WTC11 (cell line): ENCODE measurements at regions not wholly inside any gene's neighbourhood (a gene's known extent, or its start where the extent isn't known, plus 50 kb on each side); places are given as distances from the start of the nearest gene placed in this dataset.

Experiments used
- NFYB ChIP-seq: sonication (generic); formaldehyde crosslinking; conservative IDR thresholded peaks from 2 replicates; pipeline ENCODE4 v1.8.0; 2022; ENCODE audit warnings: low read depth, missing genetic modification reagents
- TEAD4 ChIP-seq: sonication (generic); formaldehyde crosslinking; IDR thresholded peaks from 2 replicates; pipeline ENCODE4 v1.8.0; 2022; ENCODE audit warnings: mild to moderate bottlenecking, missing genetic modification reagents
- ZNF121 ChIP-seq: sonication (generic); formaldehyde crosslinking; IDR thresholded peaks from 2 replicates; pipeline ENCODE4 v1.8.0; 2023; ENCODE audit warnings: missing genetic modification reagents
- ZNF219 ChIP-seq: sonication (generic); formaldehyde crosslinking; IDR thresholded peaks from 2 replicates; pipeline ENCODE4 v1.8.0; 2023; ENCODE audit warnings: missing genetic modification reagents, mild to moderate bottlenecking, borderline replicate concordance
- ZNF263 ChIP-seq: sonication (generic); formaldehyde crosslinking; IDR thresholded peaks from 2 replicates; pipeline ENCODE4 v1.8.1; 2022; ENCODE audit warnings: low read depth, mild to moderate bottlenecking, moderate library complexity, missing genetic modification reagents
- ZNF671 ChIP-seq: fragments of 250-450 bp; sonication (Bioruptor Pico); IDR thresholded peaks from 2 replicates; pipeline ENCODE4 v1.8.0; 2021; ENCODE audit warnings: mild to moderate bottlenecking
- TF ChIP-seq, protein P1 (sequence below): sonication (generic); formaldehyde crosslinking; IDR thresholded peaks from 2 replicates; pipeline ENCODE4 v1.8.0; 2022; ENCODE audit warnings: missing genetic modification reagents
- TF ChIP-seq, protein P2 (sequence below): sonication (generic); formaldehyde crosslinking; IDR thresholded peaks from 2 replicates; pipeline ENCODE4 v1.8.1; 2023; ENCODE audit warnings: mild to moderate bottlenecking, missing genetic modification reagents, moderate library complexity
- TF ChIP-seq, protein P3 (sequence below): fragments of 200-600 bp; IDR thresholded peaks from 2 replicates; pipeline ENCODE4 v1.8.0; 2022; ENCODE audit warnings: antibody characterized with exemption
- TF ChIP-seq, protein P4 (sequence below): sonication (generic); formaldehyde crosslinking; IDR thresholded peaks from 2 replicates; pipeline ENCODE4 v1.8.0; 2022; ENCODE audit warnings: mild to moderate bottlenecking, missing genetic modification reagents
- TF ChIP-seq, protein P5 (sequence below): sonication (generic); formaldehyde crosslinking; IDR thresholded peaks from 2 replicates; pipeline ENCODE4 v1.8.1; 2023; ENCODE audit warnings: mild to moderate bottlenecking, missing genetic modification reagents
- TF ChIP-seq, protein P6 (sequence below): sonication (generic); formaldehyde crosslinking; IDR thresholded peaks from 2 replicates; pipeline ENCODE4 v1.8.1; 2022; ENCODE audit warnings: low read depth, missing genetic modification reagents, borderline replicate concordance

DNA sequence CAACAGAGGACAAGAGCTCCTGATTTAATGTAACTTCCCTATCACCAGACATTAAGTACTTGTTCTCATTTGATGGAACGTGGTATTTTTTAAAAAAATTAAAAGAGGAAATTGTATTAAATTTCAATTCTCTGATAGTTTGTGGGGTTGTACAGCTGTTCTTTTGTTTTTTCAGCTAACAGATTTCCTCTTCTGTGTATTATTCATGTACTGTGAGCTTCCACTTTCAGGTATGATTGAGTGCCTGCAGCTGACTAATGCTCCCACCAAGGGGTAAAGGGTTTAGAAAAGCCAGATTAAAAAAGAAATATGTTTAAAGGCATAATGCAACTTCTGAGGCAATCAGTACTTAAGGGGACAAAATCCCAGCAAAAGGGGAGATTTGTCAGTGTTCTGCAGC, 117.7 kb upstream of the ACTBL2 start:
- TF ChIP-seq, protein P1, sequence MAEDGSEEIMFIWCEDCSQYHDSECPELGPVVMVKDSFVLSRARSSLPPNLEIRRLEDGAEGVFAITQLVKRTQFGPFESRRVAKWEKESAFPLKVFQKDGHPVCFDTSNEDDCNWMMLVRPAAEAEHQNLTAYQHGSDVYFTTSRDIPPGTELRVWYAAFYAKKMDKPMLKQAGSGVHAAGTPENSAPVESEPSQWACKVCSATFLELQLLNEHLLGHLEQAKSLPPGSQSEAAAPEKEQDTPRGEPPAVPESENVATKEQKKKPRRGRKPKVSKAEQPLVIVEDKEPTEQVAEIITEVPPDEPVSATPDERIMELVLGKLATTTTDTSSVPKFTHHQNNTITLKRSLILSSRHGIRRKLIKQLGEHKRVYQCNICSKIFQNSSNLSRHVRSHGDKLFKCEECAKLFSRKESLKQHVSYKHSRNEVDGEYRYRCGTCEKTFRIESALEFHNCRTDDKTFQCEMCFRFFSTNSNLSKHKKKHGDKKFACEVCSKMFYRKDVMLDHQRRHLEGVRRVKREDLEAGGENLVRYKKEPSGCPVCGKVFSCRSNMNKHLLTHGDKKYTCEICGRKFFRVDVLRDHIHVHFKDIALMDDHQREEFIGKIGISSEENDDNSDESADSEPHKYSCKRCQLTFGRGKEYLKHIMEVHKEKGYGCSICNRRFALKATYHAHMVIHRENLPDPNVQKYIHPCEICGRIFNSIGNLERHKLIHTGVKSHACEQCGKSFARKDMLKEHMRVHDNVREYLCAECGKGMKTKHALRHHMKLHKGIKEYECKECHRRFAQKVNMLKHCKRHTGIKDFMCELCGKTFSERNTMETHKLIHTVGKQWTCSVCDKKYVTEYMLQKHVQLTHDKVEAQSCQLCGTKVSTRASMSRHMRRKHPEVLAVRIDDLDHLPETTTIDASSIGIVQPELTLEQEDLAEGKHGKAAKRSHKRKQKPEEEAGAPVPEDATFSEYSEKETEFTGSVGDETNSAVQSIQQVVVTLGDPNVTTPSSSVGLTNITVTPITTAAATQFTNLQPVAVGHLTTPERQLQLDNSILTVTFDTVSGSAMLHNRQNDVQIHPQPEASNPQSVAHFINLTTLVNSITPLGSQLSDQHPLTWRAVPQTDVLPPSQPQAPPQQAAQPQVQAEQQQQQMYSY (CRISPR knock-in tag): no peak
- TF ChIP-seq, protein P2, sequence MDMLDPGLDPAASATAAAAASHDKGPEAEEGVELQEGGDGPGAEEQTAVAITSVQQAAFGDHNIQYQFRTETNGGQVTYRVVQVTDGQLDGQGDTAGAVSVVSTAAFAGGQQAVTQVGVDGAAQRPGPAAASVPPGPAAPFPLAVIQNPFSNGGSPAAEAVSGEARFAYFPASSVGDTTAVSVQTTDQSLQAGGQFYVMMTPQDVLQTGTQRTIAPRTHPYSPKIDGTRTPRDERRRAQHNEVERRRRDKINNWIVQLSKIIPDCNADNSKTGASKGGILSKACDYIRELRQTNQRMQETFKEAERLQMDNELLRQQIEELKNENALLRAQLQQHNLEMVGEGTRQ (CRISPR knock-in tag): no peak
- TF ChIP-seq, protein P3, sequence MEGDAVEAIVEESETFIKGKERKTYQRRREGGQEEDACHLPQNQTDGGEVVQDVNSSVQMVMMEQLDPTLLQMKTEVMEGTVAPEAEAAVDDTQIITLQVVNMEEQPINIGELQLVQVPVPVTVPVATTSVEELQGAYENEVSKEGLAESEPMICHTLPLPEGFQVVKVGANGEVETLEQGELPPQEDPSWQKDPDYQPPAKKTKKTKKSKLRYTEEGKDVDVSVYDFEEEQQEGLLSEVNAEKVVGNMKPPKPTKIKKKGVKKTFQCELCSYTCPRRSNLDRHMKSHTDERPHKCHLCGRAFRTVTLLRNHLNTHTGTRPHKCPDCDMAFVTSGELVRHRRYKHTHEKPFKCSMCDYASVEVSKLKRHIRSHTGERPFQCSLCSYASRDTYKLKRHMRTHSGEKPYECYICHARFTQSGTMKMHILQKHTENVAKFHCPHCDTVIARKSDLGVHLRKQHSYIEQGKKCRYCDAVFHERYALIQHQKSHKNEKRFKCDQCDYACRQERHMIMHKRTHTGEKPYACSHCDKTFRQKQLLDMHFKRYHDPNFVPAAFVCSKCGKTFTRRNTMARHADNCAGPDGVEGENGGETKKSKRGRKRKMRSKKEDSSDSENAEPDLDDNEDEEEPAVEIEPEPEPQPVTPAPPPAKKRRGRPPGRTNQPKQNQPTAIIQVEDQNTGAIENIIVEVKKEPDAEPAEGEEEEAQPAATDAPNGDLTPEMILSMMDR: no peak
- TF ChIP-seq, protein P4, sequence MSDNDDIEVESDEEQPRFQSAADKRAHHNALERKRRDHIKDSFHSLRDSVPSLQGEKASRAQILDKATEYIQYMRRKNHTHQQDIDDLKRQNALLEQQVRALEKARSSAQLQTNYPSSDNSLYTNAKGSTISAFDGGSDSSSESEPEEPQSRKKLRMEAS (CRISPR knock-in tag): no peak
- TF ChIP-seq, protein P5, sequence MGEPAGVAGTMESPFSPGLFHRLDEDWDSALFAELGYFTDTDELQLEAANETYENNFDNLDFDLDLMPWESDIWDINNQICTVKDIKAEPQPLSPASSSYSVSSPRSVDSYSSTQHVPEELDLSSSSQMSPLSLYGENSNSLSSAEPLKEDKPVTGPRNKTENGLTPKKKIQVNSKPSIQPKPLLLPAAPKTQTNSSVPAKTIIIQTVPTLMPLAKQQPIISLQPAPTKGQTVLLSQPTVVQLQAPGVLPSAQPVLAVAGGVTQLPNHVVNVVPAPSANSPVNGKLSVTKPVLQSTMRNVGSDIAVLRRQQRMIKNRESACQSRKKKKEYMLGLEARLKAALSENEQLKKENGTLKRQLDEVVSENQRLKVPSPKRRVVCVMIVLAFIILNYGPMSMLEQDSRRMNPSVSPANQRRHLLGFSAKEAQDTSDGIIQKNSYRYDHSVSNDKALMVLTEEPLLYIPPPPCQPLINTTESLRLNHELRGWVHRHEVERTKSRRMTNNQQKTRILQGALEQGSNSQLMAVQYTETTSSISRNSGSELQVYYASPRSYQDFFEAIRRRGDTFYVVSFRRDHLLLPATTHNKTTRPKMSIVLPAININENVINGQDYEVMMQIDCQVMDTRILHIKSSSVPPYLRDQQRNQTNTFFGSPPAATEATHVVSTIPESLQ (CRISPR knock-in tag): no peak
- TF ChIP-seq ZNF121 (CRISPR knock-in tag): no peak
- no peak for TF ChIP-seq ZNF263 (CRISPR knock-in tag)
- no peak for TF ChIP-seq ZNF671
- no peak for TF ChIP-seq TEAD4 (CRISPR knock-in tag)
- TF ChIP-seq, protein P6, sequence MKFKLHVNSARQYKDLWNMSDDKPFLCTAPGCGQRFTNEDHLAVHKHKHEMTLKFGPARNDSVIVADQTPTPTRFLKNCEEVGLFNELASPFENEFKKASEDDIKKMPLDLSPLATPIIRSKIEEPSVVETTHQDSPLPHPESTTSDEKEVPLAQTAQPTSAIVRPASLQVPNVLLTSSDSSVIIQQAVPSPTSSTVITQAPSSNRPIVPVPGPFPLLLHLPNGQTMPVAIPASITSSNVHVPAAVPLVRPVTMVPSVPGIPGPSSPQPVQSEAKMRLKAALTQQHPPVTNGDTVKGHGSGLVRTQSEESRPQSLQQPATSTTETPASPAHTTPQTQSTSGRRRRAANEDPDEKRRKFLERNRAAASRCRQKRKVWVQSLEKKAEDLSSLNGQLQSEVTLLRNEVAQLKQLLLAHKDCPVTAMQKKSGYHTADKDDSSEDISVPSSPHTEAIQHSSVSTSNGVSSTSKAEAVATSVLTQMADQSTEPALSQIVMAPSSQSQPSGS (CRISPR knock-in tag): no peak
- TF ChIP-seq ZNF219: no peak
- TF ChIP-seq NFYB (CRISPR knock-in tag): no peak
